SK-N-SH (cell line): ENCODE measurements at regions not wholly inside any gene's neighbourhood (a gene's known extent, or its start where the extent isn't known, plus 50 kb on each side); places are given as distances from the start of the nearest gene placed in this dataset.

ENCODE experiments used
- CTCF ChIA-PET: fragments of 300-600, 350-600 bp; formaldehyde crosslinking; extraction: SDS; loops from one replicate; lab custom pipeline; 2021; lab: Yijun Ruan, JAX
- POLR2A ChIA-PET: fragments of 350-600 bp; sonication (Branson Sonifier 250); formaldehyde crosslinking; extraction: SDS; loops from one replicate; lab custom pipeline; 2020; ENCODE audit warnings: antibody characterized with exemption, inconsistent platforms; lab: Yijun Ruan, JAX
- DNase-seq: peaks from one replicate; pipeline ENCODE4 v3.0.0; 2012
- H2AFZ ChIP-seq: fragments of 200-600 bp; sonication (generic); 2 replicates; pipeline ENCODE4 v1.8.1; 2016; ENCODE audit warnings: antibody characterized with exemption, mild to moderate bottlenecking, low read depth
- H3F3A ChIP-seq: fragments of 200-600 bp; sonication (generic); replicated peaks from 2 replicates; pipeline ENCODE3; 2016; ENCODE audit warnings: antibody characterized with exemption, mild to moderate bottlenecking; ENCODE audit not compliant: insufficient read depth
- H3K27ac ChIP-seq, 2 experiments: fragments of 200-500 bp in 1 of 2; fragments of 200-600 bp in 1 of 2; sonication (Bioruptor generic) in 1 of 2; sonication (generic), shearing (Covaris generic) in 1 of 2; 2 replicates each; pipeline versions ENCODE4 v1.5.1 to v1.6.1; 2014 to 2016; ENCODE audit warnings: low read depth in 2 of 2, inconsistent platforms in 1 of 2, low read length in 1 of 2, mild to moderate bottlenecking in 1 of 2, mixed read lengths in 1 of 2
- H3K27me3 ChIP-seq: fragments of 200-600 bp; sonication (generic), shearing (Covaris generic); 2 replicates; pipeline ENCODE4 v1.6.1; 2016; ENCODE audit warnings: mixed run types; ENCODE audit not compliant: insufficient read depth
- H3K36me3 ChIP-seq, 2 experiments: fragments of 200-500 bp in 1 of 2; fragments of 200-600 bp in 1 of 2; sonication (Bioruptor generic) in 1 of 2; sonication (generic) in 1 of 2; replicated peaks in 1 of 2; 2 replicates each; pipeline versions ENCODE3 to v1.5.1; 2014 to 2016; ENCODE audit warnings: low read length in 1 of 2, mild to moderate bottlenecking in 1 of 2; ENCODE audit not compliant: insufficient read depth in 2 of 2, control insufficient read depth in 1 of 2
- H3K4me1 ChIP-seq, 2 experiments: fragments of 200-500 bp in 1 of 2; fragments of 200-600 bp in 1 of 2; sonication (Bioruptor generic) in 1 of 2; sonication (generic), shearing (Covaris generic) in 1 of 2; 2 replicates each; pipeline versions ENCODE4 v1.5.1 to v1.6.1; 2014 to 2016; ENCODE audit warnings: low read depth in 1 of 2, low read length in 1 of 2, mixed run types in 1 of 2; ENCODE audit not compliant: insufficient read depth in 2 of 2, control insufficient read depth in 1 of 2
- H3K4me2 ChIP-seq: fragments of 200-600 bp; sonication (generic), shearing (Covaris generic); 2 replicates; pipeline ENCODE4 v1.6.1; 2017; ENCODE audit warnings: mixed run types
- H3K4me3 ChIP-seq, 2 experiments: fragments of 200-500 bp in 1 of 2; fragments of 200-600 bp in 1 of 2; sonication (Bioruptor generic) in 1 of 2; sonication (generic), shearing (Covaris generic) in 1 of 2; 2 replicates each; pipeline versions ENCODE4 v1.5.1 to v1.8.1; 2014 to 2016; ENCODE audit warnings: low read depth in 2 of 2, inconsistent platforms in 1 of 2, low read length in 1 of 2, mild to moderate bottlenecking in 1 of 2, mixed read lengths in 1 of 2, moderate library complexity in 1 of 2
- H3K79me2 ChIP-seq: fragments of 200-600 bp; sonication (generic); 2 replicates; pipeline ENCODE4 v1.8.1; 2017; ENCODE audit warnings: mild to moderate bottlenecking; ENCODE audit not compliant: insufficient read depth
- H3K9ac ChIP-seq: fragments of 200-600 bp; sonication (generic); 2 replicates; pipeline ENCODE4 v1.6.1; 2017; ENCODE audit warnings: mixed run types
- H3K9me2 ChIP-seq: fragments of 200-600 bp; sonication (generic); 2 replicates; pipeline ENCODE4 v1.6.1; 2017; ENCODE audit warnings: mixed run types
- H3K9me3 ChIP-seq: fragments of 200-600 bp; sonication (generic); 2 replicates; pipeline ENCODE4 v1.6.1; 2017; ENCODE audit warnings: mixed run types, mild to moderate bottlenecking, moderate library complexity
- H4K20me1 ChIP-seq: fragments of 200-600 bp; sonication (generic); 2 replicates; pipeline ENCODE4 v1.6.1; 2017; ENCODE audit warnings: mild to moderate bottlenecking, mixed run types; ENCODE audit not compliant: insufficient read depth
- ELF1 ChIP-seq: IDR thresholded peaks from 2 replicates; pipeline ENCODE4 v1.4.0; 2012
- FOSL2 ChIP-seq: IDR thresholded peaks from 2 replicates; pipeline ENCODE4 v1.4.0; 2012; ENCODE audit warnings: low read depth, mild to moderate bottlenecking, moderate library complexity, borderline replicate concordance
- FOXJ3 ChIP-seq: sonication (generic); formaldehyde crosslinking; IDR thresholded peaks from 2 replicates; pipeline ENCODE4 v1.5.1; 2020; ENCODE audit warnings: mild to moderate bottlenecking, missing genetic modification reagents
- FOXM1 ChIP-seq: IDR thresholded peaks from 2 replicates; pipeline ENCODE4 v1.4.0; 2012; ENCODE audit warnings: low read depth, mild to moderate bottlenecking
- GATA2 ChIP-seq: sonication (generic); formaldehyde crosslinking; IDR thresholded peaks from 2 replicates; pipeline ENCODE4 v1.5.0; 2020; ENCODE audit warnings: mild to moderate bottlenecking, missing genetic modification reagents
- MEF2A ChIP-seq: IDR thresholded peaks from 2 replicates; pipeline ENCODE4 v1.4.0; 2012; ENCODE audit warnings: low read depth, borderline replicate concordance
- MXI1 ChIP-seq: IDR thresholded peaks from 2 replicates; pipeline ENCODE4 v1.6.1; 2012; ENCODE audit warnings: mild to moderate bottlenecking, low read depth, low read length, improper control_type of control experiment
- NRF1 ChIP-seq: IDR thresholded peaks from 2 replicates; pipeline ENCODE4 v1.6.1; 2012; ENCODE audit warnings: low read depth, mild to moderate bottlenecking, low read length
- RAD21 ChIP-seq: IDR thresholded peaks from 2 replicates; pipeline ENCODE4 v1.6.1; 2012; ENCODE audit warnings: mild to moderate bottlenecking, low read length
- RCOR1 ChIP-seq: fragments of 150-350 bp; IDR thresholded peaks from 2 replicates; pipeline ENCODE4 v1.6.1; 2017; ENCODE audit warnings: antibody characterized with exemption, low read length
- RFX5 ChIP-seq: IDR thresholded peaks from 2 replicates; pipeline ENCODE4 v1.6.1; 2012; ENCODE audit warnings: mild to moderate bottlenecking, improper control_type of control experiment, low read length
- RXRA ChIP-seq: IDR thresholded peaks from 2 replicates; pipeline ENCODE4 v1.4.0; 2012; ENCODE audit warnings: low read depth, mild to moderate bottlenecking, borderline replicate concordance
- SMC3 ChIP-seq: IDR thresholded peaks from 2 replicates; pipeline ENCODE4 v1.6.1; 2012; ENCODE audit warnings: low read depth, low read length, improper control_type of control experiment
- TAF1 ChIP-seq: IDR thresholded peaks from 2 replicates; pipeline ENCODE4 v1.6.1; 2012; ENCODE audit warnings: low read depth, mild to moderate bottlenecking, low read length, moderate library complexity, borderline replicate concordance
- TCF12 ChIP-seq: IDR thresholded peaks from 2 replicates; pipeline ENCODE4 v1.4.0; 2012
- TEAD4 ChIP-seq: IDR thresholded peaks from 2 replicates; pipeline ENCODE4 v1.4.0; 2012; ENCODE audit warnings: mild to moderate bottlenecking, borderline replicate concordance; ENCODE audit not compliant: insufficient read depth
- YY1 ChIP-seq: IDR thresholded peaks from 2 replicates; pipeline ENCODE4 v1.4.0; 2012; ENCODE audit warnings: low read depth, mild to moderate bottlenecking
- WGBS: methylation state at CpG from one replicate; pipeline ENCODE4 v1.1.6; 2017; ENCODE audit warnings: low lambda C conversion rate; 5-methylcytosine and 5-hydroxymethylcytosine counted together
- TF ChIP-seq, protein P1 (sequence below): IDR thresholded peaks from 2 replicates; pipeline ENCODE4; 2012
- TF ChIP-seq, protein P2 (sequence below): fragments of 150-350 bp; IDR thresholded peaks from 2 replicates; pipeline ENCODE4 v1.6.1; 2017; ENCODE audit warnings: antibody characterized with exemption, low read length, low read depth, borderline replicate concordance
- TF ChIP-seq, protein P3 (sequence below): IDR thresholded peaks from 2 replicates; pipeline ENCODE4 v1.6.1; 2012; ENCODE audit warnings: mild to moderate bottlenecking, low read depth, low read length, moderate library complexity
- TF ChIP-seq, protein P4 (sequence below): fragments of 150-350 bp; IDR thresholded peaks from 2 replicates; pipeline ENCODE4 v1.6.1; 2016; ENCODE audit warnings: mild to moderate bottlenecking, low read depth, low read length
- TF ChIP-seq, protein P5 (sequence below): fragments of 200-600 bp; sonication (generic); IDR thresholded peaks from 2 replicates; pipeline ENCODE4 v1.6.1; 2017; ENCODE audit warnings: antibody characterized with exemption, mild to moderate bottlenecking, moderate library complexity

DNA sequence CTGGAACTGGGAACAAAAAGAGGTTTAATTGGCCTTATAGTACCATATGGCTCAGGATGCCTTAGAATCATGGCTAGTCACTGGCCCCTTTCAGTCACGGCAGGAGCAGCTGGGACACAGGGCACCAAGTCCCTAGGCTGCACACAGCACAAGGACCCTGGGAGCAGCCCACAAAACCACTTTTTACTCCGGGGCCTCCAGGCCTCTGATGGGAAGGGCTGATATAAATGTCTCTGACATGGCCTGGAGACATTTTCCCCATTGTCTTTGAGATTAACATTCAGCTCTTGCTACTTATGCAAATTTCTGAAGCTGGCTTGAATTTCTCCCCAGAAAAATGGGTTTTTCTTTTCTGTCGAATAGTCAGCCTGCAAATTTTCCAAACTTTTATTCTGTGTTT, 1026.4 kb upstream of the COX7C start (continued):
- TF ChIP-seq, protein P1, sequence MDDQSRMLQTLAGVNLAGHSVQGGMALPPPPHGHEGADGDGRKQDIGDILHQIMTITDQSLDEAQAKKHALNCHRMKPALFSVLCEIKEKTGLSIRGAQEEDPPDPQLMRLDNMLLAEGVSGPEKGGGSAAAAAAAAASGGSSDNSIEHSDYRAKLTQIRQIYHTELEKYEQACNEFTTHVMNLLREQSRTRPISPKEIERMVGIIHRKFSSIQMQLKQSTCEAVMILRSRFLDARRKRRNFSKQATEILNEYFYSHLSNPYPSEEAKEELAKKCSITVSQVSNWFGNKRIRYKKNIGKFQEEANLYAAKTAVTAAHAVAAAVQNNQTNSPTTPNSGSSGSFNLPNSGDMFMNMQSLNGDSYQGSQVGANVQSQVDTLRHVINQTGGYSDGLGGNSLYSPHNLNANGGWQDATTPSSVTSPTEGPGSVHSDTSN = no peak
- TF ChIP-seq, protein P2, sequence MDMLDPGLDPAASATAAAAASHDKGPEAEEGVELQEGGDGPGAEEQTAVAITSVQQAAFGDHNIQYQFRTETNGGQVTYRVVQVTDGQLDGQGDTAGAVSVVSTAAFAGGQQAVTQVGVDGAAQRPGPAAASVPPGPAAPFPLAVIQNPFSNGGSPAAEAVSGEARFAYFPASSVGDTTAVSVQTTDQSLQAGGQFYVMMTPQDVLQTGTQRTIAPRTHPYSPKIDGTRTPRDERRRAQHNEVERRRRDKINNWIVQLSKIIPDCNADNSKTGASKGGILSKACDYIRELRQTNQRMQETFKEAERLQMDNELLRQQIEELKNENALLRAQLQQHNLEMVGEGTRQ = no peak
- TF ChIP-seq TAF1 (no peak), TEAD4 (no peak), RCOR1 (no peak), RXRA (no peak)

DNA sequence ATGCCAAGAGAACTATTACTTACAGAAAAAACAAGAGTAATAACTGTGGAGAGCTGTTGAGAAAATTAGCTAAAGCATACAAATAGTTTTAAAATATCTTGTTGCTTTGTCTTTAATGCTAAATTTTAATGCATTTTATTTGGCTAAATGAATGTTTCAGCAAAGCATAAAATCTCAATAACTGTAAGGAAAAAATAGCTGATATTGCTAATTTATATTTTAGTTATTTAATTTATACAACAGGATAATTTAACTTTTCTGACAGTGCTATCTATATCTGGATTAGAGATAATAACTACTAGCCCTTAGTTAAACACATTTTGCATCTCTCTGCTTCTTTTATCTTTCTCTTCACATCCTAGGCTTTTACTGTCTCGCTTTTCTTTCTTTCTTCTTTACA, 1014.9 kb upstream of the COX7C start:
- no peak overlapping the region for H3K9ac ChIP-seq

More for the DNA sequence above, 1014.9 kb upstream of the COX7C start:
- ChIA-PET POLR2A (no interaction called here), CTCF (no interaction called here)
- H3K79me2 ChIP-seq = no peaks in the 10 kb centered on the region
- no peaks in the 10 kb centered on the region for H3K4me1 ChIP-seq
- H3K27ac ChIP-seq = no peak overlapping the region
- no peaks in the 10 kb centered on the region for H3K9me3 ChIP-seq
- H3K4me2 ChIP-seq = no peak overlapping the region
- WGBS = 22% methylated on average over 1 of the region's 1 CpG
- no peak for DNase-seq
- no peaks in the 10 kb centered on the region for H3F3A ChIP-seq
- H4K20me1 ChIP-seq = no peaks in the 10 kb centered on the region
- TF ChIP-seq FOSL2 = no peak
- no peak for TF ChIP-seq RFX5
- no peak for TF ChIP-seq NRF1
- TF ChIP-seq, protein P2 = no peak
- no peak for TF ChIP-seq MEF2A
- no peak for TF ChIP-seq FOXJ3
- TF ChIP-seq, protein P3, sequence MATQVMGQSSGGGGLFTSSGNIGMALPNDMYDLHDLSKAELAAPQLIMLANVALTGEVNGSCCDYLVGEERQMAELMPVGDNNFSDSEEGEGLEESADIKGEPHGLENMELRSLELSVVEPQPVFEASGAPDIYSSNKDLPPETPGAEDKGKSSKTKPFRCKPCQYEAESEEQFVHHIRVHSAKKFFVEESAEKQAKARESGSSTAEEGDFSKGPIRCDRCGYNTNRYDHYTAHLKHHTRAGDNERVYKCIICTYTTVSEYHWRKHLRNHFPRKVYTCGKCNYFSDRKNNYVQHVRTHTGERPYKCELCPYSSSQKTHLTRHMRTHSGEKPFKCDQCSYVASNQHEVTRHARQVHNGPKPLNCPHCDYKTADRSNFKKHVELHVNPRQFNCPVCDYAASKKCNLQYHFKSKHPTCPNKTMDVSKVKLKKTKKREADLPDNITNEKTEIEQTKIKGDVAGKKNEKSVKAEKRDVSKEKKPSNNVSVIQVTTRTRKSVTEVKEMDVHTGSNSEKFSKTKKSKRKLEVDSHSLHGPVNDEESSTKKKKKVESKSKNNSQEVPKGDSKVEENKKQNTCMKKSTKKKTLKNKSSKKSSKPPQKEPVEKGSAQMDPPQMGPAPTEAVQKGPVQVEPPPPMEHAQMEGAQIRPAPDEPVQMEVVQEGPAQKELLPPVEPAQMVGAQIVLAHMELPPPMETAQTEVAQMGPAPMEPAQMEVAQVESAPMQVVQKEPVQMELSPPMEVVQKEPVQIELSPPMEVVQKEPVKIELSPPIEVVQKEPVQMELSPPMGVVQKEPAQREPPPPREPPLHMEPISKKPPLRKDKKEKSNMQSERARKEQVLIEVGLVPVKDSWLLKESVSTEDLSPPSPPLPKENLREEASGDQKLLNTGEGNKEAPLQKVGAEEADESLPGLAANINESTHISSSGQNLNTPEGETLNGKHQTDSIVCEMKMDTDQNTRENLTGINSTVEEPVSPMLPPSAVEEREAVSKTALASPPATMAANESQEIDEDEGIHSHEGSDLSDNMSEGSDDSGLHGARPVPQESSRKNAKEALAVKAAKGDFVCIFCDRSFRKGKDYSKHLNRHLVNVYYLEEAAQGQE = no peak
- TF ChIP-seq GATA2 = no peak
- TF ChIP-seq, protein P4, sequence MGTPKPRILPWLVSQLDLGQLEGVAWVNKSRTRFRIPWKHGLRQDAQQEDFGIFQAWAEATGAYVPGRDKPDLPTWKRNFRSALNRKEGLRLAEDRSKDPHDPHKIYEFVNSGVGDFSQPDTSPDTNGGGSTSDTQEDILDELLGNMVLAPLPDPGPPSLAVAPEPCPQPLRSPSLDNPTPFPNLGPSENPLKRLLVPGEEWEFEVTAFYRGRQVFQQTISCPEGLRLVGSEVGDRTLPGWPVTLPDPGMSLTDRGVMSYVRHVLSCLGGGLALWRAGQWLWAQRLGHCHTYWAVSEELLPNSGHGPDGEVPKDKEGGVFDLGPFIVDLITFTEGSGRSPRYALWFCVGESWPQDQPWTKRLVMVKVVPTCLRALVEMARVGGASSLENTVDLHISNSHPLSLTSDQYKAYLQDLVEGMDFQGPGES = no peak
- TF ChIP-seq MXI1 = no peak
- TF ChIP-seq SMC3 = no peak
- TF ChIP-seq, protein P5, sequence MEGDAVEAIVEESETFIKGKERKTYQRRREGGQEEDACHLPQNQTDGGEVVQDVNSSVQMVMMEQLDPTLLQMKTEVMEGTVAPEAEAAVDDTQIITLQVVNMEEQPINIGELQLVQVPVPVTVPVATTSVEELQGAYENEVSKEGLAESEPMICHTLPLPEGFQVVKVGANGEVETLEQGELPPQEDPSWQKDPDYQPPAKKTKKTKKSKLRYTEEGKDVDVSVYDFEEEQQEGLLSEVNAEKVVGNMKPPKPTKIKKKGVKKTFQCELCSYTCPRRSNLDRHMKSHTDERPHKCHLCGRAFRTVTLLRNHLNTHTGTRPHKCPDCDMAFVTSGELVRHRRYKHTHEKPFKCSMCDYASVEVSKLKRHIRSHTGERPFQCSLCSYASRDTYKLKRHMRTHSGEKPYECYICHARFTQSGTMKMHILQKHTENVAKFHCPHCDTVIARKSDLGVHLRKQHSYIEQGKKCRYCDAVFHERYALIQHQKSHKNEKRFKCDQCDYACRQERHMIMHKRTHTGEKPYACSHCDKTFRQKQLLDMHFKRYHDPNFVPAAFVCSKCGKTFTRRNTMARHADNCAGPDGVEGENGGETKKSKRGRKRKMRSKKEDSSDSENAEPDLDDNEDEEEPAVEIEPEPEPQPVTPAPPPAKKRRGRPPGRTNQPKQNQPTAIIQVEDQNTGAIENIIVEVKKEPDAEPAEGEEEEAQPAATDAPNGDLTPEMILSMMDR = no peak
- no peak for TF ChIP-seq YY1
- TF ChIP-seq ELF1 = no peak
- no peak for TF ChIP-seq RXRA
- no peak for TF ChIP-seq FOXM1
- no peak for TF ChIP-seq TCF12
- TF ChIP-seq RAD21 = no peak
- no peaks in the 10 kb centered on the region for H3K27me3 ChIP-seq
- no peaks in the 10 kb centered on the region for H3K9me2 ChIP-seq
- H3K4me3 ChIP-seq = no peak overlapping the region
- H3K36me3 ChIP-seq = no peaks in the 10 kb centered on the region
- H2AFZ ChIP-seq = no peak overlapping the region
